Adrenal gland (tissue), 9 donors: ENCODE measurements at regions not wholly inside any gene's neighbourhood (a gene's known extent, or its start where the extent isn't known, plus 50 kb on each side); places are given as distances from the start of the nearest gene placed in this dataset.

Experiments
- DNase-seq, 7 donors: peaks; one replicate each; pipeline ENCODE4 v3.0.0-alpha.2; 2019 to 2020
- H3K27ac ChIP-seq, 5 donors: fragments of 200-600 bp; sonication (generic) in 4 of 5; 1 replicate in 3 of 5; 2 replicates in 2 of 5; pipeline versions ENCODE4 v1.5.1 to v1.8.0; 2016 to 2020; ENCODE audit warnings: mild to moderate bottlenecking in 1 of 5
- H3K27me3 ChIP-seq: fragments of 200-600 bp; 2 replicates; pipeline ENCODE4 v1.8.0; 2021
- H3K36me3 ChIP-seq, 2 donors: fragments of 200-600 bp; replicated peaks in 1 of 2; 1 replicate in 1 of 2; 2 replicates in 1 of 2; pipeline versions ENCODE4 v1.5.1 to v1.8.0; 2018 to 2022
- H3K4me1 ChIP-seq, 2 donors: fragments of 200-600 bp; replicated peaks in 1 of 2; 1 replicate in 1 of 2; 2 replicates in 1 of 2; pipeline versions ENCODE4 v1.5.1 to v1.8.0; 2018 to 2021
- H3K4me3 ChIP-seq, 4 donors: fragments of 200-600 bp; sonication (generic) in 3 of 4; one replicate each; pipeline ENCODE4 v1.5.1; 2016 to 2018
- H3K9me3 ChIP-seq, 3 donors: fragments of 200-600 bp; sonication (generic) in 1 of 3; replicated peaks in 1 of 3; 1 replicate in 2 of 3; 2 replicates in 1 of 3; pipeline versions ENCODE4 v1.5.1 to v1.8.0; 2016 to 2021
- POLR2A ChIP-seq, 2 donors: fragments of 450-650 bp; IDR thresholded peaks; one replicate each; pipeline ENCODE4 v1.6.1; 2017; ENCODE audit warnings: antibody characterized with exemption in 2 of 2, mild to moderate bottlenecking in 2 of 2, moderate library complexity in 1 of 2
- WGBS, 4 donors: extraction: QIAGEN DNeasy Blood & Tissue Kit in 2 of 4; methylation state at CpG; one replicate each; pipeline versions ENCODE4 v1.1.5 to v1.1.7; 2013 to 2017; 5-methylcytosine and 5-hydroxymethylcytosine counted together
- intact Hi-C, 2 donors: fragments of 100-400 bp; cut with DNase I; formaldehyde crosslinking; loops; one replicate each; pipeline versions ENCODE4 v1.14.1 to v1.15.0; 2022 to 2023
- TF ChIP-seq, protein P1 (sequence below), 6 experiments: fragments of 450-650 bp in 4 of 6; fragments of 200-600 bp in 2 of 6; sonication (generic) in 1 of 6; IDR thresholded peaks; 1 replicate in 5 of 6; 2 replicates in 1 of 6; pipeline versions ENCODE4 v1.5.1 to v1.8.0; 2016 to 2021; ENCODE audit warnings: antibody characterized with exemption in 6 of 6, mild to moderate bottlenecking in 2 of 6, moderate library complexity in 1 of 6
- donor health status: healthy with polysubstance abuse.
- donor health status: Bipolar disorder and iron deficiency.
- donor health status: DM: yes; HTN: yes; CAD: no.
- donor health status: DM: no; HTN: no; CAD: no.
- donor health status: DM: no; HTN: no; CAD: no.

GRCh38 chr16:50437769-50438437, 69.1 kb upstream of the BRD7 start:
- no peak overlapping the region for H3K4me3 ChIP-seq

DNA sequence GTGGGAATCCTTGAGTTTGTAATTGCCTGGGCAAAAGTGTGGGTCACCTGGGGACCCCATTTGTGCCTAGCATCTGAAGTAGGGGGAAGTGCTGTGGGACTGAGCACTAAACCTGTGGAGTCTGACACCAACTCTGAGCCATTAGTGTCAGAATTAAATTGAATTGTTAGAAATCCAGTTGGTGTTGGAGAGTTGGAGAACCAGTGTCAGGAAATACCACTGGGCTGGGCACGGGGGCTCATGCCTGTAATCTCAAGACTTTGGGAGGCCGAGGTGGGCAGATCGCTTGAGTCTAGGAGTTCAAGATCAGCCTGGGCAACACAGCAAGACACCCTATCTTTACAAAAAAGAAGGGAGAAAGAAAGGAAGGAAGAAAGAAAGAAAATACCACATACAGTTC, 67.5 kb upstream of the BRD7 start:
- DNase-seq, result no peak
- H3K27me3 ChIP-seq, result no peaks in the 10 kb centered on the region
- peaks cover 0 to 9% (median 0%) of the 10 kb centered on the region in 3 donors for H3K9me3 ChIP-seq
- no peaks in the 10 kb centered on the region for H3K4me1 ChIP-seq
- no peak overlapping the region for H3K27ac ChIP-seq
- 79 to 84% (median 80%) methylated on average over 3 of the region's 3 CpGs for WGBS, 4 donors
- intact Hi-C loops, result no loop called here
- no peak overlapping the region for H3K4me3 ChIP-seq
- TF ChIP-seq, protein P1, sequence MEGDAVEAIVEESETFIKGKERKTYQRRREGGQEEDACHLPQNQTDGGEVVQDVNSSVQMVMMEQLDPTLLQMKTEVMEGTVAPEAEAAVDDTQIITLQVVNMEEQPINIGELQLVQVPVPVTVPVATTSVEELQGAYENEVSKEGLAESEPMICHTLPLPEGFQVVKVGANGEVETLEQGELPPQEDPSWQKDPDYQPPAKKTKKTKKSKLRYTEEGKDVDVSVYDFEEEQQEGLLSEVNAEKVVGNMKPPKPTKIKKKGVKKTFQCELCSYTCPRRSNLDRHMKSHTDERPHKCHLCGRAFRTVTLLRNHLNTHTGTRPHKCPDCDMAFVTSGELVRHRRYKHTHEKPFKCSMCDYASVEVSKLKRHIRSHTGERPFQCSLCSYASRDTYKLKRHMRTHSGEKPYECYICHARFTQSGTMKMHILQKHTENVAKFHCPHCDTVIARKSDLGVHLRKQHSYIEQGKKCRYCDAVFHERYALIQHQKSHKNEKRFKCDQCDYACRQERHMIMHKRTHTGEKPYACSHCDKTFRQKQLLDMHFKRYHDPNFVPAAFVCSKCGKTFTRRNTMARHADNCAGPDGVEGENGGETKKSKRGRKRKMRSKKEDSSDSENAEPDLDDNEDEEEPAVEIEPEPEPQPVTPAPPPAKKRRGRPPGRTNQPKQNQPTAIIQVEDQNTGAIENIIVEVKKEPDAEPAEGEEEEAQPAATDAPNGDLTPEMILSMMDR (IDR thresholded peaks at IDR 0.05), result no peak
- no peak for TF ChIP-seq POLR2A (IDR thresholded peaks at IDR 0.05)
- no peaks in the 10 kb centered on the region for H3K36me3 ChIP-seq

More at GRCh38 chr16:50437769-50438437, 69.1 kb upstream of the BRD7 start:
- peaks cover 0 to 9% (median 0%) of the 10 kb centered on the region in 3 donors for H3K9me3 ChIP-seq
- no peaks in the 10 kb centered on the region for H3K36me3 ChIP-seq
- WGBS, 4 donors, result 75 to 78% (median 76%) methylated on average over 11 to 13 of the region's 13 CpGs
- intact Hi-C loops, result no loop called here
- H3K27ac ChIP-seq, result no peak overlapping the region
- H3K4me1 ChIP-seq, result no peaks in the 10 kb centered on the region
- no peaks in the 10 kb centered on the region for H3K27me3 ChIP-seq
- DNase-seq, result peak in 1 of 7 donors; percentile 20
- no peak for TF ChIP-seq POLR2A (IDR thresholded peaks at IDR 0.05)
- TF ChIP-seq, protein P1 (IDR thresholded peaks at IDR 0.05), result no peak

- WGBS, 4 donors, result 78 to 87% (median 82%) methylated on average over 4 to 7 of the region's 7 CpGs
- H3K9me3 ChIP-seq, result peaks cover 0 to 9% (median 0%) of the 10 kb centered on the region in 3 donors
- no peak overlapping the region for H3K27ac ChIP-seq
- H3K4me1 ChIP-seq, result no peaks in the 10 kb centered on the region
- intact Hi-C loops, result no loop called here
- no peak for DNase-seq
- H3K4me3 ChIP-seq, result no peak overlapping the region
- TF ChIP-seq POLR2A (IDR thresholded peaks at IDR 0.05), result no peak
- TF ChIP-seq, protein P1 (IDR thresholded peaks at IDR 0.05), result no peak
- no peaks in the 10 kb centered on the region for H3K36me3 ChIP-seq
- H3K27me3 ChIP-seq, result no peaks in the 10 kb centered on the region
Measured at GRCh38 chr16:50434872-50435478, 66.2 kb upstream of the BRD7 start.

DNA sequence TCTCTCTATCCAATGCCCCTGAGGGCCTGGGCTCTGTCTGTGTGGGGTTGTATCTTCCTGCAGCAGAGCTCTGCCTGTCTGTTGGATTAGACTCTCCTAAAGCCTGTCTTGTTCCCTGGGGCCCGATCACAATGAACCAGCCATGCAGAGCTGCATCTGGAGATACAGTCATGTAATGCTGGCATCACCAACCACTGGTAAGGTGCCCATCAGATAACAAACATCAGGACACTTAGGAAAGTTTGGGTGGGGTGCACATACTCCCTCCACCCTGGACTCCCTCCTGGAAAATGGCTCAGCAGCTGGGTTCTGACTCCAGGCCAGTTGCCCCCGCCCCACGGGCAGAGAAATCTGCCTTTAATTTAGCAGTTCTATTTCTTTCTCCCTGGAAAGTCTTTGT, 61.3 kb upstream of the BRD7 start:
- DNase-seq, result no peak
- no peaks in the 10 kb centered on the region for H3K9me3 ChIP-seq
- H3K4me3 ChIP-seq, result no peak overlapping the region
- H3K27me3 ChIP-seq, result no peaks in the 10 kb centered on the region
- H3K27ac ChIP-seq, result no peak overlapping the region
- no peaks in the 10 kb centered on the region for H3K36me3 ChIP-seq
- intact Hi-C loops, result no loop called here
- TF ChIP-seq, protein P1 (IDR thresholded peaks at IDR 0.05), result no peak
- TF ChIP-seq POLR2A (IDR thresholded peaks at IDR 0.05), result no peak
- H3K4me1 ChIP-seq, result no peaks in the 10 kb centered on the region
- WGBS, 4 donors, result 86 to 88% (median 86%) methylated on average over 3 of the region's 3 CpGs
